ENCODE measurements at regions not wholly inside any gene's neighbourhood (a gene's known extent, or its start where the extent isn't known, plus 50 kb on each side); places are given as distances from the start of the nearest gene placed in this dataset.

GRCh38 chr1:68331117-68331865 lies 99.0 kb upstream of the WLS start:
- TF ChIP-seq PHF20 (IDR thresholded peaks at IDR 0.05; ENCODE audit: partially characterized antibody): no peak
- no peak for TF ChIP-seq EZH2 (IDR thresholded peaks at IDR 0.05; ENCODE audit: borderline replicate concordance, low read depth, low read length)
